Panc1 (cell line): ENCODE measurements at regions not wholly inside any gene's neighbourhood (a gene's known extent, or its start where the extent isn't known, plus 50 kb on each side); places are given as distances from the start of the nearest gene placed in this dataset.

Experiments
- ATAC-seq: fragments of 200-7000 bp; cut with Tn5 transposase; 2 replicates; pipeline ENCODE4 v1.9.1; 2020; ENCODE audit warnings: mild to moderate bottlenecking, moderate library complexity
- BruUV-seq: library from RNA; stranded (reverse); fragments of 400-500 nt; replicated peaks from 2 replicates; lab custom pipeline; 2021; lab: Mats Ljungman, UMichigan
- CTCF ChIA-PET: fragments of 300-600 bp; sonication (Branson Sonifier 250); formaldehyde crosslinking; loops from one replicate; lab custom pipeline; 2022; ENCODE audit warnings: antibody characterized with exemption; lab: Charles Lee
- POLR2A ChIA-PET: fragments of 300-600 bp; sonication (Branson Sonifier 250); formaldehyde crosslinking; loops from one replicate; lab custom pipeline; 2022; ENCODE audit warnings: antibody characterized with exemption; lab: Charles Lee
- DNase-seq: peaks from one replicate; pipeline ENCODE4 v3.0.0-alpha.2; 2010; ENCODE audit warnings: low read depth, low spot score
- H3K27ac ChIP-seq: 2 replicates; pipeline ENCODE4 v1.5.1; 2011; ENCODE audit warnings: mild to moderate bottlenecking, low read length, inconsistent platforms
- H3K27me3 ChIP-seq: fragments of 200-500 bp; sonication (Bioruptor generic); 2 replicates; pipeline ENCODE4 v1.6.0; 2014; ENCODE audit warnings: low read length, inconsistent platforms; ENCODE audit not compliant: control insufficient read depth, insufficient read depth
- H3K36me3 ChIP-seq: fragments of 200-500 bp; sonication (Bioruptor generic); 2 replicates; pipeline ENCODE4 v1.5.1; 2014; ENCODE audit warnings: inconsistent platforms, mild to moderate bottlenecking, low read length, moderate library complexity; ENCODE audit not compliant: control insufficient read depth, insufficient read depth
- H3K4me1 ChIP-seq: 2 replicates; pipeline ENCODE4 v1.5.1; 2011; ENCODE audit warnings: inconsistent platforms, mild to moderate bottlenecking, low read length, moderate library complexity; ENCODE audit not compliant: control insufficient read depth, insufficient read depth
- H3K4me3 ChIP-seq, 2 experiments: 2 replicates each; pipeline ENCODE4 v1.5.1; 2011 to 2012; ENCODE audit warnings: low read depth in 2 of 2, low read length in 2 of 2, mild to moderate bottlenecking in 2 of 2, inconsistent platforms in 1 of 2, moderate library complexity in 1 of 2
- H3K9me3 ChIP-seq: fragments of 200-500 bp; sonication (Bioruptor generic); 2 replicates; pipeline ENCODE4 v1.5.1; 2014; ENCODE audit warnings: low read depth, mild to moderate bottlenecking, inconsistent platforms, low read length, moderate library complexity; ENCODE audit not compliant: control insufficient read depth, insufficient read depth
- POLR2AphosphoS5 ChIP-seq: IDR thresholded peaks from 2 replicates; pipeline ENCODE4 v1.6.1; 2012; ENCODE audit warnings: mild to moderate bottlenecking, low read depth, low read length, moderate library complexity
- SIN3A ChIP-seq: IDR thresholded peaks from 2 replicates; pipeline ENCODE4 v1.6.1; 2012; ENCODE audit warnings: low read depth, mild to moderate bottlenecking, low read length, moderate library complexity, borderline replicate concordance; ENCODE audit not compliant: insufficient read depth
- TCF7L2 ChIP-seq: IDR thresholded peaks from 2 replicates; pipeline ENCODE4 v1.6.1; 2011; ENCODE audit warnings: mild to moderate bottlenecking, low read depth, low read length, inconsistent platforms
- in situ Hi-C: cut with HindIII; loops from 2 replicates; pipeline ENCODE4 v1.10.0; 2016; ENCODE audit warnings: low sequenced_read_pairs, low pct_unique_long_range_greater_than_20kb
- intact Hi-C: fragments of 100-400 bp; cut with micrococcal nuclease; formaldehyde crosslinking; loops from one replicate; pipeline ENCODE4 v1.10.0; 2022; ENCODE audit not compliant: unreplicated experiment
- TF ChIP-seq, protein P1 (sequence below): fragments of 450-650 bp; IDR thresholded peaks from 2 replicates; pipeline ENCODE4 v1.5.1; 2017; ENCODE audit warnings: mild to moderate bottlenecking
- TF ChIP-seq, protein P2 (sequence below), 2 experiments: IDR thresholded peaks; 2 replicates each; pipeline ENCODE4 v1.6.1; 2011 to 2012; ENCODE audit warnings: low read depth in 2 of 2, control low read depth in 1 of 2, low read length in 1 of 2, mild to moderate bottlenecking in 1 of 2, moderate library complexity in 1 of 2; ENCODE audit not compliant: insufficient read depth in 1 of 2

DNA sequence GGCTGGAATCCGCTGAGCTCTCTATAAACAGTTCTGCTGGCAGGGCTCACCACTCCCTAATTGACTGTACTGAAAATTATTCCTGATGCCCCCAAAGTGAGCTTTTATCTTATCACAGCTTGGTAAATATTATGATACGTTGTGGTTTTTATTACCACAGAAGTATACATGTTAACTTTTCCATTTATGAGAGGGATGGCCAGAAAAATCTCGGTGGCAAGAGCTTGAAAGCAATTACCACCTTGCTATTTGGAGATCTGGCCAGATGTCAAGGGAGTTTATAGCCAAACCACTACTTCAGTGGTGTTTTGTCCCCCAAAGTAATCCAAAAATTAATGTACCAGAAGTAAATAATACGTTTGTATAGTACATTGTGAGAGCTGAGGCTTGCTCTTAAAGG lies 75.4 kb upstream of the RCN1 start:
- in situ Hi-C loops (no loop called here), intact Hi-C loops (no loop called here)
- ATAC-seq (no peak), DNase-seq (no peak)
- ChIA-PET POLR2A (interaction anchor here (0.6 kb wide), 1 partner anchor 79 kb away, joined by 3 read pairs; no protein-coding TSS in a partner anchor), CTCF (no interaction called here)
- no peaks in the 10 kb centered on the region for H3K36me3 ChIP-seq
- no peaks in the 10 kb centered on the region for H3K4me1 ChIP-seq
- no peak overlapping the region for H3K27ac ChIP-seq
- no TSS peak for BruUV-seq
- H3K9me3 ChIP-seq: no peaks in the 10 kb centered on the region
- TF ChIP-seq, protein P1, sequence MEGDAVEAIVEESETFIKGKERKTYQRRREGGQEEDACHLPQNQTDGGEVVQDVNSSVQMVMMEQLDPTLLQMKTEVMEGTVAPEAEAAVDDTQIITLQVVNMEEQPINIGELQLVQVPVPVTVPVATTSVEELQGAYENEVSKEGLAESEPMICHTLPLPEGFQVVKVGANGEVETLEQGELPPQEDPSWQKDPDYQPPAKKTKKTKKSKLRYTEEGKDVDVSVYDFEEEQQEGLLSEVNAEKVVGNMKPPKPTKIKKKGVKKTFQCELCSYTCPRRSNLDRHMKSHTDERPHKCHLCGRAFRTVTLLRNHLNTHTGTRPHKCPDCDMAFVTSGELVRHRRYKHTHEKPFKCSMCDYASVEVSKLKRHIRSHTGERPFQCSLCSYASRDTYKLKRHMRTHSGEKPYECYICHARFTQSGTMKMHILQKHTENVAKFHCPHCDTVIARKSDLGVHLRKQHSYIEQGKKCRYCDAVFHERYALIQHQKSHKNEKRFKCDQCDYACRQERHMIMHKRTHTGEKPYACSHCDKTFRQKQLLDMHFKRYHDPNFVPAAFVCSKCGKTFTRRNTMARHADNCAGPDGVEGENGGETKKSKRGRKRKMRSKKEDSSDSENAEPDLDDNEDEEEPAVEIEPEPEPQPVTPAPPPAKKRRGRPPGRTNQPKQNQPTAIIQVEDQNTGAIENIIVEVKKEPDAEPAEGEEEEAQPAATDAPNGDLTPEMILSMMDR: no peak
- no peak for TF ChIP-seq SIN3A
- TF ChIP-seq TCF7L2: no peak
- TF ChIP-seq, protein P2, sequence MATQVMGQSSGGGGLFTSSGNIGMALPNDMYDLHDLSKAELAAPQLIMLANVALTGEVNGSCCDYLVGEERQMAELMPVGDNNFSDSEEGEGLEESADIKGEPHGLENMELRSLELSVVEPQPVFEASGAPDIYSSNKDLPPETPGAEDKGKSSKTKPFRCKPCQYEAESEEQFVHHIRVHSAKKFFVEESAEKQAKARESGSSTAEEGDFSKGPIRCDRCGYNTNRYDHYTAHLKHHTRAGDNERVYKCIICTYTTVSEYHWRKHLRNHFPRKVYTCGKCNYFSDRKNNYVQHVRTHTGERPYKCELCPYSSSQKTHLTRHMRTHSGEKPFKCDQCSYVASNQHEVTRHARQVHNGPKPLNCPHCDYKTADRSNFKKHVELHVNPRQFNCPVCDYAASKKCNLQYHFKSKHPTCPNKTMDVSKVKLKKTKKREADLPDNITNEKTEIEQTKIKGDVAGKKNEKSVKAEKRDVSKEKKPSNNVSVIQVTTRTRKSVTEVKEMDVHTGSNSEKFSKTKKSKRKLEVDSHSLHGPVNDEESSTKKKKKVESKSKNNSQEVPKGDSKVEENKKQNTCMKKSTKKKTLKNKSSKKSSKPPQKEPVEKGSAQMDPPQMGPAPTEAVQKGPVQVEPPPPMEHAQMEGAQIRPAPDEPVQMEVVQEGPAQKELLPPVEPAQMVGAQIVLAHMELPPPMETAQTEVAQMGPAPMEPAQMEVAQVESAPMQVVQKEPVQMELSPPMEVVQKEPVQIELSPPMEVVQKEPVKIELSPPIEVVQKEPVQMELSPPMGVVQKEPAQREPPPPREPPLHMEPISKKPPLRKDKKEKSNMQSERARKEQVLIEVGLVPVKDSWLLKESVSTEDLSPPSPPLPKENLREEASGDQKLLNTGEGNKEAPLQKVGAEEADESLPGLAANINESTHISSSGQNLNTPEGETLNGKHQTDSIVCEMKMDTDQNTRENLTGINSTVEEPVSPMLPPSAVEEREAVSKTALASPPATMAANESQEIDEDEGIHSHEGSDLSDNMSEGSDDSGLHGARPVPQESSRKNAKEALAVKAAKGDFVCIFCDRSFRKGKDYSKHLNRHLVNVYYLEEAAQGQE (IDR thresholded peaks at IDR 0.05; ENCODE audit: insufficient read depth in 1 of 2, low read depth in 2 of 2, low read length in 1 of 2): no peak
- no peak for TF ChIP-seq POLR2AphosphoS5
- H3K4me3 ChIP-seq: no peak overlapping the region
- H3K27me3 ChIP-seq: peaks cover 17% of the 10 kb centered on the region

DNA sequence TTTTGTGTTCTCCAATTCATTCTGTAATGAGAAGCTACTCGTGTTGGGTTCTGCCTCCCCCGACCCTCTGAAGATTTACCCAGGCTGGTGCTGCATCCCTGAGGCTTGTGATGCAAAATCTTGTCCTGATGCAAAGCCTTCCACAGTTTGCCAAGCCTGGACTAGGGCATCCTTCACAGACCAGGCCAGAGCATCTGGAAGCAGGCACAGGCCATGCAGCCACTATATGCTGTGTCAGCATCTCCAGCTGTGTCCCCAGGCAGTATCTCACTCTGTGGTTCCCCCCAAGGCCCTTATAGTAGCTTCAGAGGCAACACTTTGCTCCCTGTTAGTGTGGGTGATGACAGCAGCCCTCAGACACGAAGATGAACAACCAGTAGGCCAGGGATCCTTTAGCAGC lies 77.3 kb upstream of the RCN1 start:
- in situ Hi-C loops: no loop called here
- ChIA-PET POLR2A (no interaction called here), CTCF (no interaction called here)
- H3K27ac ChIP-seq: no peak overlapping the region
- no peak overlapping the region for H3K4me3 ChIP-seq
- no TSS peak for BruUV-seq
- ATAC-seq: no peak
- DNase-seq: no peak
- intact Hi-C loops: no loop called here
- no peaks in the 10 kb centered on the region for H3K9me3 ChIP-seq
- TF ChIP-seq, protein P1: no peak
- TF ChIP-seq POLR2AphosphoS5: no peak
- TF ChIP-seq, protein P2 (IDR thresholded peaks at IDR 0.05; ENCODE audit: insufficient read depth in 1 of 2, low read depth in 2 of 2, low read length in 1 of 2): no peak
- TF ChIP-seq SIN3A: no peak
- TF ChIP-seq TCF7L2: no peak
- no peaks in the 10 kb centered on the region for H3K36me3 ChIP-seq
- H3K4me1 ChIP-seq: no peaks in the 10 kb centered on the region
- H3K27me3 ChIP-seq: peaks cover 23% of the 10 kb centered on the region
